ENCODE measurements at regions not wholly inside any gene's neighbourhood (a gene's known extent, or its start where the extent isn't known, plus 50 kb on each side); places are given as distances from the start of the nearest gene placed in this dataset.

DNA sequence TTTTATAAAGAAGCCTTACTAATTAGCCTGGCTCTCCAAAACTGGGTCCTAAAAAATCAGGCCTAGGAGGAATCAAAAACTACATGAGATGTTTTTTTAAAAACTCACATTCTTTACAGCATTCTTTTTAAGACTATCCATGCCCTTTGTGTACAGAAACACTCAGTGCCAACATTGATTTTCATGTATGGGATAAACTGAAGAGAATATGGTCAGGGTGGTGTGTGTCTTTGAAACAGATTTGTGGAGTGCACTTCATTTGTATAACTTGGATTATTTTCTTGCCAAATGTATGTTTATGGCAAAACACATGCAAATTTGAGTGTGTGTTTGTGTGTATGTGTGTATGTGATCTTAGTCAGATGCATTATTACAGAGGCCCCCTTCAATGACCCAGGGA, 283.6 kb upstream of the ATP5MC3 start:
- DNase-seq (ENCODE audit: low read depth, low spot score): no peak

GRCh38 chr2:175464311-175464670, 282.8 kb upstream of the ATP5MC3 start:
- DNase-seq (ENCODE audit: low read depth, low spot score): no peak

GRCh38 chr2:175463589-175464310, 282.2 kb upstream of the ATP5MC3 start:
- no peak for DNase-seq (ENCODE audit: low read depth, low spot score)

- no peak for DNase-seq (ENCODE audit: low read depth, low spot score)
Observed at GRCh38 chr2:175463169-175463568, 281.7 kb upstream of the ATP5MC3 start.

- DNase-seq (ENCODE audit: low read depth, low spot score): no peak
Observed at GRCh38 chr2:175462246-175462645, 280.7 kb upstream of the ATP5MC3 start.

DNA sequence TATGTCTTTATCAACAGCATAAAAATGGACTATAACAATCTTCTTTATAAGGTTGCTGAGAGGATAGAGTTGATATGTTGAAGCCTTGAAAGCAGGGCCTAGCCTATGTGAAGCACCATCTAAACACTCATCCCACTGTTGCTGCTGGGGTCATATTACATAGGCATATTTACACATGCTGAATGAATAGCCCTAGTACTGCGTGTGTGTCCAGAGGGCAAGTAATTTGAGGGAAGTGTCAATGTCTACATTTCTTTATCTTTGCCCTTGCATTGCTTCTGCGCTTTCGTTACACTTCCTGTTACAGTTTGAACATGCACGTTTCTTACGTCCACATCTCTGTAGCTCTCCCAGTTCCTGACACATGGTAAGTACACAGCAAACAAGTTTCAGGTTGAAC, 280.3 kb upstream of the ATP5MC3 start:
- DNase-seq (ENCODE audit: low read depth, low spot score): no peak

GRCh38 chr2:175457895-175458448, 276.5 kb upstream of the ATP5MC3 start:
- no peak for DNase-seq (ENCODE audit: low read depth, low spot score)

DNA sequence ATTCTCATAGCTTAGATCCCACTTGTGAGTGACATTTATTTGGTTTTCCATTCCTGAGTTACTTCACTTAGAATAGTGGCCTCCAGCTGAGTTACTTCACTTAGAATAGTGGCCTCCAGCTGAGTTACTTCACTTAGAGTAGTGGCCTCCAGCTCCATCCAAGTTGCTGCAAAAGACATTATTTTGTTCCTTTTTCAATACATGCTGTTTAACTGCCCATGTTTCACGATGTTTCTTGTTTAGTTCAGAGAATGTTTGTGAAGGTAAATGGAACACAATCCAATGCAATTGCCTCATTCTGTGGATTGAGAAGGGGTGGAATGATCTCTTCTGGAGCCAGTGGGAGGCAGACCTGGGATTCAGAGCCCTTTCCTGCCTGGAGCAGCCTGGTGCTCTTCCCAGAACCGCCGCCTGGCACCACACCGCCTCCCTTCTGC, 273.5 kb upstream of the ATP5MC3 start:
- no peak for DNase-seq (ENCODE audit: low read depth, low spot score)

DNA sequence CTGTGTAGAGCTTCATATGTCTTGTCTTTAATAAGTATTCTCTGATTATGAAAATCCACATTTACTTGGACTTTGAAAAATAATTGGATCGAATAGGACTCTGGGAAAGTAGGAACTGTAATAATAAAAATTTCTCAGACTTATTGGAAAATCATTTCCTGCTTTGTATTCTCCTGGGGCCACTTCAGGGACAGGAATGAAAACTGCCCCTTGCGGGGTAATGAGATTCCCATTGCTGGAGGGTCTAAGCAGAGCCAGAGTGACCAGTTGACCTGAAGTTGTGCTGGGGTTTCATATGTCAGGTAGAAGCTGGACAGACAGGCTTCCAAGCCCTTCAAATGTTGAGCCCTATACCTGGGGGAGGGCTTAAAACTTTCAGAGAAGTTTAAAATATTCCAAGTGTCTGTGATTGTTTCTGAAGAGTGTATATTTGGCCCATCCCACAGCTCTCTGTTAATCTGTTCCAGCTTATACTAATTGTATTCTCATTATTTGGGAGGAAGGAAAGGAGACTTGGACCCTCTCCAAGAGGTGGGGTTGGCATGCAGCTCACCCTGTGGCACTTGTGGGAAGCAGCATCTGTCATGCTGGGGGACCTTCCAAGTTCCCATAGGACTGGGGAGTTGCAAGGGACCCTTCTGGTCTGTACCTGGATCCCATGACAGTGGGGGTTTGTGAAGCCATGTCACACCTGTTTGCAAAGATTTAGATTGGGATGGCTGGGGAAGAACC, 268.7 kb upstream of the ATP5MC3 start:
- no peak for DNase-seq (ENCODE audit: low read depth, low spot score)

DNA sequence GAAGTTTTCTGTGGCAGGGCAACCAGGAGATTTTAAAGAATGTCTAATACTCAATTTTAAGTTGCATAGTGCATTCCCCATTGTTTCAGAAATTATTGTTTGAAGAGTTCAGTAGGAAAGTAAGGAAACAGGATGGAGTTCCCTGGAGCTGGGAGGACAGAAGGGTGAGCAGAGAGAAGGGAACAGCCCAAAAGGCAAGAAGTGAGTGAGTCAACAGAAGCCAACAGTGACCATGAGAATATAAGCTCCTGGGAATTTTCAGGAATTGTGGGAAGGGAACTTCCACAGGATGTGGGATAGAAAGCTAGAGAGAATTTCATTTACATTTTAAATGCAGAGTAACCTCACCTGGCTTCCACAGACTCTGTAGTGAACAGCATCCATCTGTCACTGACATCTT, 268.1 kb upstream of the ATP5MC3 start:
- DNase-seq (ENCODE audit: low read depth, low spot score): no peak

DNA sequence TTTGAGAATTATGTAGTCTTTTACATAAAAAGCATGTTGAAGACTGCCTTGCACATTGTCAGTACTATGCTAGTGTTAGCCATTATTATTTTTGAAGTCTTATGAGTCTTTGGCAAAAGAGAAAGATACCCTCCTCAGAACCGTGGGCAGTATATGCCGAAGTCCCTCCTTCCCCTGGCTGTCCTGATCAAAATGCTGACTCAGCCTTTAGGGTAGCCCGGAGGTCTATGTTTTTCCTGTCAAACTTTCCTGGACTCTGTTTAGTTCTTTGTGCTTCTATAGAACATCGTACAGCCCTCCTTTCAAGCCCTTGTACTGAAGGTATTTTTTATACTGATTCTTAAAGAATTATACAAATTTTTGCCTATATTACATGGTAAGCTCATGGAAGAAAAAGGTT, 264.7 kb upstream of the ATP5MC3 start:
- DNase-seq (ENCODE audit: low read depth, low spot score): no peak

- no peak for DNase-seq (ENCODE audit: low read depth, low spot score)
Observed at GRCh38 chr2:175445281-175445680, 263.8 kb upstream of the ATP5MC3 start.

GRCh38 chr2:175442441-175442840, 260.9 kb upstream of the ATP5MC3 start:
- DNase-seq (ENCODE audit: low read depth, low spot score): no peak

GRCh38 chr2:175441181-175441761, 259.8 kb upstream of the ATP5MC3 start:
- DNase-seq (ENCODE audit: low read depth, low spot score): no peak

GRCh38 chr2:175439416-175439815, 257.9 kb upstream of the ATP5MC3 start:
- DNase-seq (ENCODE audit: low read depth, low spot score): no peak

- DNase-seq (ENCODE audit: low read depth, low spot score): no peak
Observed at GRCh38 chr2:175437167-175437566, 255.7 kb upstream of the ATP5MC3 start.

- DNase-seq (ENCODE audit: low read depth, low spot score): no peak
Observed at GRCh38 chr2:175436076-175436475, 254.6 kb upstream of the ATP5MC3 start.

DNA sequence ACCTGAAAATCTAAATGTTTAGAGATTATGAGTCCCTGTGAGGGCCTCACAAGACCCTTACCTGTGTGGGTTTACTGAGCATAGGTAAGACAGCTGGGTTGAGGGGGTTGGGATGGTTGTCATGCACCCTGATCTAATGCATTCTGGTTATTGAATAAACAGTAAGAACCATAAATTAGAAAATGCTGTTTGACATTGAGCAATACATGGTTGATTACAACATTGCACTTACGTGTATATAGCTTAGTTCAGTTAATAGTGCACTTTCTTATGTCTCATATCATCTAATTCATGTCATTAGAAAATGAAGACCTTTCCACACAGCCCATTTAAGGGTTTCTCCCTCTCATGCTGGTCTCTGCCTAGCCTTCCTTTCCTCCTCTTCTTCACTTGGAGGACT, 253.5 kb upstream of the ATP5MC3 start:
- DNase-seq (ENCODE audit: low read depth, low spot score): no peak

DNA sequence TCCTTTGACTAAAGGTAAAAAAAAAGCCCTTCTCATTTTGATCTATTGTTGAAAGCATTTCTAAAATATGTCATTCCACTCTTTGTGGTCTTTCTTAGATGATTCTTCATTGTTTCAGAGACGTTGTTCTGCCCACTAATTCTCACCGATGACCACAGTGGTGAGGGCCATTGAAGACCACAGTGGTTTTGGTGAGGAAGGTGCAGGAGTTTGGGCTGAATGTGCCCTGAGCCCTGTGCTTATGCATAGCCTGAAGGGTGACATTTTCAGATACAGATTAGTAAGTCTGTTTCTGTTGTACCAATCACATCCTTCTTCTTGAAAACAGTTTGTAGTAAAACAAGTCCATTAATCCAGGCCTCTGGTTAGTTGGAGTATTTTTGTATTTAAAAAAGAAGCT, 251.3 kb upstream of the ATP5MC3 start:
- DNase-seq (ENCODE audit: low read depth, low spot score): no peak

DNA sequence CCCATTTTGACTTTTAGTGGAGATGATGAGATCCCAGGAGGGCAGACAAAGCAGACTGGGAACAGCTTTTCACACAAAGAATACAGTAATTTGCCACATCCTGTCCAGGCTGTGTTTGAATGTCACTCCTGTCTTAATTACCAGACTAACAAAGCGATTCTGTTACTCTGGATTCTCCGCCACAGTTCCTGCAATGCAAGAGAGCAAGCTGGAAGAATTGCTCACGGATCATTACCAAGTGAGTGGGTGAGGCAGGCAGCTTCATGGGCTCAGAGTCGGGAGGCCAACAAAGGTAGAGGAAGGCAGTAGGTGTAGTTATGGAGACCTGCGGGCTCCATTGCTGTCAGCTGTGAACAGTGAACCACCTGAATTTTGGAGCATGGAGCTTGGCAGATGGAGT, 250.5 kb upstream of the ATP5MC3 start:
- DNase-seq (ENCODE audit: low read depth, low spot score): peak; percentile 29

- DNase-seq (ENCODE audit: low read depth, low spot score): no peak
Observed at GRCh38 chr2:175431101-175431946, 249.8 kb upstream of the ATP5MC3 start.

DNA sequence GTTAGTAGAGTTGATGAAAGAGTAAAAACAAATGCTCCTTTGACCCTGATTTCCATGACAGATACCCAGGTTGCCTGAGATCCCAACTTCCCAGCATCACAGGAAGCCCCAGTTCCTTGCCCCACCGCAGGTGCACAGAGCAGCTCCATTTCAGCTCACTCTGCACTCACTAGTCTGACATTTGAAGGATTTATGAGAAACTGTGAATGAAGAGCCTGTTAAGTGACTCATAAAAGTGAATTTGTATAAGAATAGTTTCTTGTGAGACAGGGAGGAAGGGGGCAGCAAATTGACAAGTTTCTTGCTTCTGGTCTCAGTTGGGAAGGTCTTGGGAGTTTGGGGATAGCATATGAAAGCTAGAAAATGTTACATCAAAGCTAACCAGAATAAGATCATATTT, 248.7 kb upstream of the ATP5MC3 start:
- DNase-seq (ENCODE audit: low read depth, low spot score): no peak
